NCI-H345 (cell line): ENCODE measurements at regions not wholly inside any gene's neighbourhood (a gene's known extent, or its start where the extent isn't known, plus 50 kb on each side); places are given as distances from the start of the nearest gene placed in this dataset.

ENCODE experiments used
- DNase-seq: peaks from one replicate; lab custom pipeline; 2025; lab: John Stamatoyannopoulos, UW

DNA sequence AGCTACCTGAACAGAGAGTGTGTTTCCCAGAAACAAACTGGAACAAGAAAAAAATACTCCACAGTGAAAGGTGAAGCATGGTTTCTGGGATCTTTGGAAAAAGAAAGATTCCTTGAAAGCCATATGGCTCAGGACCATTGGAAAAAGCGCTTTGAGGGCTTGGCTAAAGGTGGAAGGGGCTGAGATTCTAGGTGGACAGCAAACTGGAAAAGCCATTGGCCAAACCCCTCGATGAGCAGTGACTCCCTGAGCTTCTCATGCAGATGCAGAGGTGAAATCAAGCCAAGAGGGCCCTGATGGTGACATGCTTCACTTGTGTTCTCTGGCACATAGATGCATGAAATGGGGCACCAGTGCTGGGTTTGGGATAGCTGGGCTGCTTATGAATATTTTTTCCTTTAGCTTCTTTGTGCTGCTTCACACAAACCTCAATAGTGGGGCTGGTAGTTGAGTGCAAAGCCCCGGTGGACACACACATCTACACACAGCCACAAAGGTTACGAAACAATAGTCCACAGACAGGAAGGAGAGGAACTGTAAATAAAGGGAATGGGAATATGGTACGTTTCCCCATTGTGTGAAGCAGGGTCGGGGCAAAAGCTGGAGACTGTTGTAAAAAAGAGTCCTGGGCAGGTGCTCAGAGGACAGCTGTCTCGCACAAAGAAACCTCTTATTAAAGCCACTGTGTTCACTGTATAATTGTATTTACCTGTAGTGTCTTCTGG lies 117.8 kb downstream of the FOXA2 start:
- peak; percentile 90 for DNase-seq

DNA sequence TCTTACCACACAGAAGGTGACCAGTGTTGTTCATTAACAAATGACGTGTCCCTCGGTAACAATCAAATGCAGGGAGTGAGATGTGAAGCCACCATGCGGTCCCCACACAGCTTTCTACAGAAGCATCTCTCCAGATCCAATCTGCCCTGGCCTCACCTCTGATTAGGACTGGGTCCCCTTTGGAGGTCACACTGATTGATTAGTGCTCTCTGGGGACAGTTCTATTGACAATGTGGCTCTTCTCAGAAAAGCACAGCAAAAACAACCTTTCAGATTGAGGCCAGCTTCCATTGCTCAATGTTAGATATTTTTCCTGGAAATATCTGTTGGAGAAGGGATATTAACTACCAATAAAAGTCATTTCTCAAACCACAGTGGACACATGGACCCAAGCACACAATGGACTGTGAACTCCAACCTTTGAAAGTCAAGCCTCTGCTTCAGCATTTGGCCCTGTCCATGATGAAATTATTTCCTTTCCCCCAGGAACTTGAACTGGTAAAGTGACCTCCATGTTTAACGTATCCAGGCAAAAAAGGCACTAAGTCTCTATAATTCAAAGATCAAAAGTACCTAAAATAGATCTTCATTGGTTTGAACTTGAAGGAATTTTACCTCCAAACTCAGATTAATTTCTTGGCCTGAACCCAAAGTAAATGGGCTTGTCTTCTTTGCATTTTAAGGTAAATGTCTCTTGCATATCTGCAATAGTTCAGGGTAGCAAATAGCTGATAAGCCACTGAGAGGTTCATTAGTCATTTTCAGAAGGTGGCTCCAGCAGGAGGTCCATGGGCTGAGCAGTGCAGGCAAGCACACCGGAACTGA lies 118.5 kb downstream of the FOXA2 start:
- peak; percentile 51 for DNase-seq

DNA sequence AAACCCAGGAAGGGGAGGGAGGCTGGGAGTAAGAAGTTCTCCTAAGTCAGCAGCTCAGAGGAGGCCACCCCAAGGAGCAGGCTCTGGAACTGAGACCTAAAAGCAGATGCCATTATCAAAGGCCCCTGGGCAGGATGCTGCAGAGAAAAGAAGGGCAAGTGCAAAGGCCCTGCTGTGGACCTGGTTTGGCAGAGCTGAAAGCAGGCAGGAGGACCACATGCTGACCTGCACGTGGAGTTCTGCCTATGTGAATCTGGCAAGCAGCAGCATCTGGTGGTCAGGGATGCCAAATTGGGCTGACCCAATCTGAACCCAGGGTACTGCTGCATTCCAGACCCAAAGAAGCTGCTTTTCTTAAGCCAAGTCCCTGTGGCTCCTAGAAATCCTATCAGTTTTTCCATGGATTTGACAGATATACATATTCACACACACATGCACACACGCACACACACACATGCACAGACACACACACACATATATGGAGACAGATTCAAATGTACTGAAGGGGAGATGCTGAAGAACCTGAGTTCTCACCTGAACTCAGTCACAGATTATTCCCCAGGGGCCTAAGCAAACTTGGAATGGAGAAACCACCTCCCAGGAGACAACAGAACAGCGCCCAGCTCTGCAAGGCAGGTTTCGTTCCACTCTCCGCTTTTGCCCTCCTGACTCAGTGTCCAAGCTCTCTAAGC lies 119.9 kb downstream of the FOXA2 start:
- DNase-seq: peak; percentile 30

DNA sequence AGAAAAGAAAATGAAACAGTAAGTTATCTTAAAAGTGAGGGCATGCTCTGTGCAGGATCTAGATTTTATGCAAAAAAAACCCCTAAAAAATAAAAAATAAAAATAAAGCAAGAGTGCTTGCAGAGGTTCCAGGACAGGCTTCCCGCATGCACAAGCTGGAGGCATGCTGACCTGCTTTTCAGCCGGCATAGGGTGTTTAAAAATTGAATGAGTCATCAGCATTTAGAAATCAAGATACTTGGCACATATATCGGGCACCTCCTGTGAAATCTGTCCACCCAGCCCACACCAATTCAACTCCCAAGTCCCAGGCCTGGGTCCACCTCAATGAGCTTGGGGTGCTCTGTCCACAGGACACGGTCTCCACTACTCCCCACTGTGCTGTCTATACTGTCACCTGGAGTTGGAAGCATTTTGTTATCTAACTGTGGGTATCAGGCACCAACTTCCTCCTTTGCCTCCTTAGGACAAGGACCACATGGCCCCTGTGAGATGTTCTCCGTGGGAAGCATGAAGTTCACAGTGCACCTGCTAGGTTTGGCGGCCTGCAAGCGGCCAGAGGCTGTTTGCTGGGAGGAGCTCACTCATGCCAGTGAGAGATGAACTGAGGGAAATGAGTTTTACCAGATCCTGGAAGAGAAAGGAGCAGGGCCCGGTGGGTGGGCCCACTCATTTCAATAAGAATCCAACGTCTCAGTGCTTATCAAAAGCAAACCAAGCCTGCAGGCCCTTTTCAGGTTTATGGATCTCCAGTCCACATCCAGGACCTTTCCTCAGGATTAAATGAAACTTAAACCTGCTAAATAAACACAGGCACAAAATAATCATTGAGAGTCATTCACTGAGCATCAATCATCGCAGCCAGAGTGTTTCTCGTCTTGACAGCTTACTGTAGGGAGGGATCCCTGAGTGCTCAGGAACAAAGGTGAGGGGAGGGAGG lies 121.1 kb downstream of the FOXA2 start:
- DNase-seq: peak; percentile 96

DNA sequence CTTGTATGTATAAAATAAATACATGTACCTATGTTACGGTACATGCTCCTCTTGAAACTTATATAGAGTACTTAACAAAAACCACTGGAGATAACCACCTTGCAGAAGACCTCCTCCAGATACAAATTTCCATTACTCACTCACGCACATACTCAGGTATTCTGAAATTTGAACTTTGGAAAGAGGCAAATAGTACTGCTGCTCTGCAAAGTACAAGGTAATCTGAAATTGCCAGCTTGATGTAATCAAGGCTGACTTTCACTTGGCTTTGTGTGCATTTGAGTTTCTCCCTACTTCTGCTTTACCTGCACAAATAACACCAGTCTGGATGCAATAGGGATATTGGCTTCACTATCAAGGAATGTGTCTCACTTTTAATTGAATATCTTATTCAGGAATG lies 123.6 kb downstream of the FOXA2 start:
- DNase-seq: no peak

DNA sequence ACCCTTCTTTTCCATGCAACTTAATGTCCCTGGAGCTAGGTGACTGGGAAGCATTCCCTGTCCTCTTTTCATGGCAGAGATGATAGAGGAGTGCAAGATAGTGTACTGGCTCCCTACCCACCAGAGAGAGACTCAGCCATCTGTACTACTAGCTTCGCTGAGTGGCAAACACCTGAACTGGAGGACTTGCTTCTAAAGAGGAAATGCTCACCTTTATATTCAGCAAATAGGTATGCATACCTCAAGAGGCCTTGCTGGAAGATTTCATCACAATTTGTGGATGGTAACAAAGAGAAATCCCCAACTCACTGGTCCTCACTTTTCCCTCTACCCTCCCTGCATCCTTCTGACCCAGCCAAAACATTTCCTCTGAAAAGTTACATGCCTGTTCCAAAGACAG lies 124.1 kb downstream of the FOXA2 start:
- no peak for DNase-seq

DNA sequence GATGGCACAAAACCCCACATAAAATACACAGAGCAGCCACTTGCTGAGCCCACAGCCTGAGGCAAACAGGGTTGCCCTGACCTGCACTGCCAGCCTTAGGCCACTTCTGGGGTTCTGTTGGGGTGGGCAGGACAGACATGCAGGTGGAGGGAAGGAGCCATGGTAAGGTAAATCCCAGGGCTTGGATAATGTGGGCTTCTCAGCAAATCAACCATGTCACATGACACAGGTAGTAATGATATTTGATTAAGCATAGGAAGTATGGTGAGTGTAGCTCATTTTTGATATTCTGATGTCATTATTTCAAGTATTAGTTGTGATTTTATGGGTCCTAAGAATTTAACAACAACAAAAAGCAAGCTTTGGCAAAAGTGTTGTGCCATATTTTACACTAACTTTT lies 124.6 kb downstream of the FOXA2 start:
- no peak for DNase-seq

DNA sequence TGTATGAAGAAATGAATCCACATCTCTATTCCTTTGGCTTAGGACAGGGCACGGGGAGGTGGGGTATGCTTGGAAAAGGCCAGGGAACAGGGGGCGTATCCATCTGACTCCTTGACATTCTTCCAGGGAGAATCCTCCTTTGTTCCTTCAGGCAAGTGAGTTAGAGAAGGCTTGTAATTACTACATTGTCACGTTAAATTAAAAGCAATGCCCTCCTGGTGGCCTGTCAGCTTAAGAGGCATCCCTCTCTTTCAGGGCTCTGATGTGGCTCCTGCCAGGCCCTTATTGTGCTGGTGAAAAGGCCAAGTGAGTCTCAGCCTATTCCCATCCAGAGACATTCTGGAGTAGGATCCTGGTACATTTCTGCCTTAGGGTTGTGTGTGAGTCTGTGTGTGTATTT lies 128.3 kb downstream of the FOXA2 start:
- no peak for DNase-seq

DNA sequence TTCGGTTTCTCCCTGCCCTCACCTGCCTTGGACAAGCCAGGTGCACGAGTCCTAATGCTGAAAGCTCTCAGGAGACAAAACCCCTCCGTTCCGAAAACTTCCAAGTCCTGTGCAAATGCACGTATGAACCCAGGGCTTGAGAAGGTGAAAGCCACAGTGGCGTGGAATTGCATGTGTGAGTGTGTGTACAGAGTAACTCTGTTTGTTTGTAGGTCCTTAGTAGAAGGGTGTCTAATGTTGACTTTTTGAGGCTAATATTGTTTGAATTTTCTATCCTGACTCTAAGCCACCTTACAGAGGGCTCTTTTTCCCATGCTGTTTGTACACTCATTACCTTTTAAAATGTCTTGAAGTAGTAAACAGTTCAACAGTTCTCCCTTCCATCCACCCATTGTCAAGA lies 129.1 kb downstream of the FOXA2 start:
- peak; percentile 24 for DNase-seq

DNA sequence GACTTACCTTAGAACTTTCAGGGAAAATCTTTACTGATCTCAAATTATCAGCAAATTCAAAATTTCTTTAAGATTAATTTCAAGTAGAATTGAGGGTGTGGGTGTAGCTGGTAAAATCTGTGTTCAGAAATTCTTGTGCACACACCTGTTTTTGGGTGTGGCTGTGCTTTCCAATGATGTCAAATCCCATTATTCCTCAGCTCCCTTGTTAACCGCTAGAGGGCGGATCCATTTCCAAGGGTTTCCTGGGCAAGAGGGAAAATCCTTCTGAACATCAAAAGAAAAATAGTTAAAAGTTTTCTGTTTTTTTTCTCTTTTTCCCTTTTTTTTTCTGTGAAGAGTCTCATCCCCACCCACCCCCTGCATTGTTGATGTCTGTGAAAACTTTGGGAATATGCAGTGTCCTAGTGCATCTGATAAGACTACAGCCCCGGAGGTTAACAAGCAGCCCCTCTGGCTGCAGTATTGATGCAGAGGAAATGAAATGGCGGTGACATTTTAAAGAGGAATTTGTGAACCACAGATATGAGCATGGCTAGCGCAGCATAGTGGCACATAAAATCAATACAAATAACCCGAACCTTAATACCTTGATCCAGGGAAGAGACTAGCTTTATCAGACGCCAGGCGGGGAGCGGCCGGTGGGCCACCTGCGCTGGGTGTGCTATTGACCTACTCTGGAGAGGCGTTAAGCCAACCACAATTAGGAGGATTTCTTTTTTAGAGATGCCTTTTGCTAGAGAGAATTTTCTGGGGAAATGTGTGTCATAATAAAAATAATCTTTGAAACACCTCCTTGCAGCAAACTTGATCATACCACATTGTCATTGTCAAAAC lies 130.9 kb downstream of the FOXA2 start:
- peak; percentile 72 for DNase-seq

DNA sequence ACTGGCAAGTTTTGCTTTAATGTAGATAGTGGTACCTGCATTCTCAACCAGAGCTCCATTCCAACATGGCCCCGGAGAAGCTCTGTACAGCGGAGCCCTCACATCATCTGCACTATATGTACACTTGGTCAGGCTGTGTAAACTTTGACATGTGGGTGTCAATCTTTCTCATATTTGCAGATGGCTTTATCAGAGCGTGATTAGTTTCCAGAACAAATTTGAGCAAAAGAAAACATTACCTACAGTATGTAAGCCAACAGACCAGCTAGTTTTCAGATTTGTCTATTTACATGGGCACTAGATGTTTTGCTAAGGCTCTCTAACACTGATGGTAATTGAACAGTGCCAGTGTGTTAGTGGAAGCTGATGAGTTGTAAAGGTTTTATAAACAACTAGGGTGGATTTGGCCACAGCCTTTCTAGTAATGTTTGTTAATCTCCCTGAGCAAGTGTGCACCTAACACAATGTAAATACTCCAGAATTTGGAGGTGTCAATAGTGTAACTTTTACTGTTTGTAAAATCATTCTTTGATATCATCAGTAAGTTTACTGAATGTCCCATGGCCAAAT lies 131.8 kb downstream of the FOXA2 start:
- DNase-seq: no peak

DNA sequence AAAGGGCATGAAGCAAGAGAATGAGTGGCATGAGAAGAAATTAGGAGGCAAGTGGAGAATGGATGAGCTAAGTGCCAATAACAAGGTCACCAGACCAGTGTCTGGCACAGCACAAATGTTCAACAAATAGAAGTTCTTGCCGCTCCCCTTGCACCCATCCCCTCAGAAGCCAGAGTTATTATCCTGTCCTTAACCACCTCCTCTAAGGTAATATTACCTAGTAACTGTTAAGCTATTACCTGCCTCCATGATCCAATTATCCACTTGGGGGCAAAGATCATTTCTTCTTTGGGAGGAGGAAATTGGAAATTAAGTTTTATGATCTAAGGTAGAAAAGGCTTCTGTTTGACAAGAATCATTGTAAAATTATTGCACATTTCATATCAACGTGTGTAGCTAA lies 133.8 kb downstream of the FOXA2 start:
- no peak for DNase-seq

DNA sequence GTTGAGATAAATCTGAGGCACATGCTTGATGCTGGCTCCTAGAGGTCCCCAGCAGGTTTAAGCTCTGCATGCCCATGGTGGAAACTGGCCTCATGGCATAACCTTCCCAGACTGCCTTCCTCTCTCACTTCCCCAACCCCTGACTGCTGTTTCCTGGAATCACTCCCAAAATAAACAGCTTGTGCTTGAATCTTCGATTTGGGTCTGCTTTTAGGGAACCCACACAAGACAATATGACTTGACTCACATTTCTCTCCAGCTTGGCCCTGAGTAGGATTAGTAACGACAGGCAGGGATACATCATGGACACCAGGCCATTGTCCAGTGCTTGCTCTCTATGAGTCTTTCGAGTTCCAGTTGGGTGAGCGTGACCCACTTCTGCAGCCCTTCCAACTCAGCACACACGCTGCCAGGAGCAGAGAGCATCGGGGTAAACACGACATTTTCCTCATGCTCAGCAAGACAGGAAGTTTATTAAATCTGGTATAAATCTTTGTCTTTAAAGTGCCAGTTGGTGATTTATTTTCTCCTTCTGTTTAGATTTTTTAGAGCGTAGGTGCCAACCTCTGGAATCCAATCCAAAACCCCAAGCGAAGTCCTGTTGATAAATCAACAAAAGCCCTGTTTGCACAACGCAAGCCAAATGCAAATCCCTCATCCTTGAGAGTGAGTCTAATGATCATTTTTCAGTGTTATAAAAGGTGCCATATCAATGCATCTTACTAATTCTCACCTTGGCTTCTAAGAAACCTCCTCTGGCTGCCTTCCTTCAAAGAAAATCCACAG lies 135.0 kb downstream of the FOXA2 start:
- peak; percentile 78 for DNase-seq

DNA sequence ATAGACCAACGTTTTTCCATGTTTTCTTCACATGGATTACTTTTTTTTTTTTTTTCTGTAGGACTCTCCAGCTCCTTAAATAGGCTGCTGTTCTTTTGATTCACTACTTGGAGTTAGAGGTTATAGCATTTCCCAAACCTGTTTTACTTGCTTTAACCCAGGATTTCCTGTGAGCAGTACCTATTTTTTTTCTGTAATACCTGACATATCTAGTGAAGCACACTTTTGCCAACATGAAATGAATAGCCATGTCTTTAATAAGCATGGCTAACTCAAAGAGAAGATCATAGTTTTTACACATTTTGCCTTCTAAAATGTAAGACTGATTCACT lies 137.0 kb downstream of the FOXA2 start:
- no peak for DNase-seq

DNA sequence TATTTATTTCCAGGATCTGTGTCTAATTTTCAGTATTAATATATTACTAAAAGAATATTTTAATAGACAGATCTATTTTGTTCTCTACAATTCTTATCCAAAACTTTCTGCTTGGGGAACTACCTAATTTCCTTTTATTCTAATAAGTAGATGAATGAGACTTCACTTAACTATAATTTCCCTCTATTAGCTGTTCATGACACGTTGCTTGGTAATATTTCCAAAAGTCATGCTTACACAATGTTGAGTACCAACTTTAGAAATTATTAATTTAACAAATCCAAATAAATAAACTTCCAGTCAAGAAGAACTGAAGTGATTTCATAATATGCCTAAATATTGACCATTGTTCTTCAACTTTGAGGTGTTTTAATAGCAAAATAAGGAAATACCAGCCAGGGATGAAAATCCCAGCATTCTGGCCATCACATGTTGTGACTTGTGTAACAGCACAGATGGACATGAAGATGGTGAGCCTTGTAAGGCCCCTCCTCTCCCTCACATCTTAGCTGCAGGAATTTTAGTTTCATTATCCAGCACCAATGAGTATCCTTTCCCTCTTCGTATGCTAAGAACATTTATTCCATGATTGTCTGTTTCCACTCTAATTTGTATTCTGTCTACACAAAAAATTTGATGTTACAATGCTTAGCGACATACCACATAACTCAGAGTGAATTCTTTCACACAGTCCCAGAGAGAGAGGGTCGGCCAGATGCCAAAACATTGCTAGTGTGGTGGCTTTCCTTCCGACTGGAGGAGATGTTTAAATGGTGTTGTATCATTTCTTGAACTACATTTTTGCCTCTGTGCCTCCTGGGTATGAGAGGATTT lies 137.5 kb downstream of the FOXA2 start:
- DNase-seq: no peak

DNA sequence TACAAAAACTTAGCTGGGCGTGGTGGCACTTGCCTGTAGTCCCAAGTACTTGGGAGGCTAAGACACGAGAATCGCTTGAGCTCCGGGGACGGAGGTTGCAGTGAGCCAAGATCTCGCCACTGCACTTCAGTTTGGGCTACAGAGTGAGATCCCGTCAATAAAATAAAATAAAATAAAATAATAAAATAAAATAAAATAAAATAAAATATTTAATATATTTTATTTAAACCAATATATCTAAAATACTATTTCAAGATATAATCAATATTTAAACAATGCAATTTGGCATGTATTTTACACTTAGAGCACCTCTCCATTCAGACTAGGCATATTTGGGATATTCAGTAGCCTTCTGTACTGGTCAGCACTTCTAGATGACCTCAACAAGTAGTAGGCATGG lies 142.1 kb downstream of the FOXA2 start:
- no peak for DNase-seq

DNA sequence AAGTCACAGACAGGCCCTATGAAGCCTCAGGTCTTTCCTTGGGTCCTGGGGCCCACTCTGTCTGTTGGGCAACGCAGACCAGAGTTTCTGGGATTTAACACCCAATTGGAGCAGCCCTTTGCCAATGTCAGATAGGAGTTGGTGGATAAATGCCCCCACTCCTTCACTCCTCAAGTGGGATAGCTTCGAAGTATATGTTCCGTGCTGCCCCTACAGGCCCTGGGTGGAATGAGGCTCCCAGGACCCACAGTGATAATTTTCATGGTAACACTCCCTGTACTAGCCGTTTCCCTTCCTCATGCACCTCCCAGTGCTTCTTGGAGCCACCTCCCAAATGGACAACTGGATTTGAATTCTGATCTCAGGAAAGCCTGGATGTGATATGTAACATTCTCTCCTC lies 145.4 kb downstream of the FOXA2 start:
- no peak for DNase-seq

DNA sequence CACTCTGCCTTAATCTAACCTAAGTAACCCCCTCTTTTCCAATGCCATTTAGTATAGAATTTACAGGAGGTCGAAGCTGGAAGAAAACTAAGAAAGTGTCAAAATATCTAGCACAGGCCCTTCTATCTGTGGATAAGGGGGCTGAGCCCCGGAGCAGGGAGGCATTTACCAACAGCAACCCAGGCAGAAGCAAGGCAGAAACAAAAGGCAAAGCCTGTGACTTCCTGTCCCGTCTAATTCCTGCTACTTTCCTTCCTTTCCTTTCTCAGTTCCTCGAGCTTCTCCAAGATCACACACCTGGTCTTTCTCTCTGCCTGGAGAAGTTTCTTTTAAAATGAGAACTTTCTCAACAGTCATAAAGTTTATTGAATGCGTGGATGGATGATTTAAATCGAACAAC lies 146.0 kb downstream of the FOXA2 start:
- no peak for DNase-seq

DNA sequence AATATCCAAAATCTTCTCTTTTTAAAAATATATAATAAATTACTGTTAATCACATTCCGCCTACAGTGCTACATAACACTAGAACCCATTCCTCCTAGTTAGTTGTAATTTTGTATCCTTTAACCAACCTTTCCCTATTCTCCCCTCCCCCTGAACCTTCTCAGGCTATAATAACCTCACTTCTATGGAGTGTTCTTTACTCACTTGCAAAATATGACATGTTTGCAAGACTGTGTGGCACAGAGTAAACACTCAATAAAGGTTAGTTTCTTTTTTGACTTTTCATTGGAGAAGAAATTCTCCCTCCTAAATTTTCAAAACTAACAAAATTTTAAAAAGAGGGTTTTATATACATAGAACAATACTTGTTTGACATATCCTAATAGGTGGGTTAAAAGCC lies 147.0 kb downstream of the FOXA2 start:
- DNase-seq: no peak
